Smooth muscle cell (in vitro differentiated cells): ENCODE measurements at regions not wholly inside any gene's neighbourhood (a gene's known extent, or its start where the extent isn't known, plus 50 kb on each side); places are given as distances from the start of the nearest gene placed in this dataset.
A peak's percentile ranks its signal among the peaks of the same experiment; 100 is the strongest.

Experiments
- DNase-seq: peaks from one replicate; lab custom pipeline; 2025; ENCODE audit not compliant: unreplicated experiment; lab: John Stamatoyannopoulos, UW
- H2AFZ ChIP-seq: fragments of 200-600 bp; sonication (generic); 2 replicates; pipeline ENCODE4 v1.6.0; 2016; ENCODE audit warnings: antibody characterized with exemption, low read depth, mild to moderate bottlenecking
- H3F3A ChIP-seq: fragments of 200-600 bp; sonication (generic); 2 replicates; pipeline ENCODE4 v1.6.0; 2017; ENCODE audit warnings: antibody characterized with exemption, low read depth
- H3K27ac ChIP-seq: fragments of 200-600 bp; sonication (generic); 2 replicates; pipeline ENCODE4 v1.5.1; 2016; ENCODE audit warnings: low read depth, mild to moderate bottlenecking
- H3K27me3 ChIP-seq: fragments of 200-600 bp; sonication (generic); 2 replicates; pipeline ENCODE4 v1.6.1; 2016; ENCODE audit warnings: low read depth, mild to moderate bottlenecking
- H3K36me3 ChIP-seq: fragments of 200-600 bp; sonication (generic); 2 replicates; pipeline ENCODE4 v1.5.1; 2016; ENCODE audit warnings: low read depth
- H3K4me1 ChIP-seq: fragments of 200-600 bp; sonication (generic); 2 replicates; pipeline ENCODE4 v1.5.1; 2016; ENCODE audit warnings: low read depth
- H3K4me2 ChIP-seq: fragments of 200-600 bp; sonication (generic); 2 replicates; pipeline ENCODE4 v1.6.0; 2016; ENCODE audit warnings: mild to moderate bottlenecking
- H3K4me3 ChIP-seq: fragments of 200-600 bp; sonication (generic); 2 replicates; pipeline ENCODE4 v1.5.1; 2016; ENCODE audit warnings: mild to moderate bottlenecking
- H3K79me2 ChIP-seq: fragments of 200-600 bp; sonication (generic); 2 replicates; pipeline ENCODE4 v1.6.0; 2016; ENCODE audit warnings: low read depth, mild to moderate bottlenecking
- H3K9ac ChIP-seq: fragments of 200-600 bp; sonication (generic); 2 replicates; pipeline ENCODE4 v1.6.0; 2016; ENCODE audit warnings: low read depth
- H3K9me3 ChIP-seq: fragments of 200-600 bp; sonication (generic); replicated peaks from 2 replicates; pipeline ENCODE4 v1.5.1; 2016; ENCODE audit warnings: low read depth
- H4K20me1 ChIP-seq: fragments of 200-600 bp; sonication (generic); 2 replicates; pipeline ENCODE4 v1.6.0; 2016; ENCODE audit warnings: low read depth
- WGBS: methylation state at CpG from one replicate; pipeline ENCODE4 v1.1.7; 2016; ENCODE audit warnings: low lambda C conversion rate; 5-methylcytosine and 5-hydroxymethylcytosine counted together
- TF ChIP-seq, protein P1 (sequence below): fragments of 200-600 bp; sonication (generic); IDR thresholded peaks from 2 replicates; pipeline ENCODE4 v1.5.1; 2017; ENCODE audit warnings: borderline replicate concordance, mild to moderate bottlenecking, antibody characterized with exemption; ENCODE audit not compliant: insufficient read depth, poor library complexity, severe bottlenecking

- H3K4me2 ChIP-seq = no peak overlapping the region
- H3K9ac ChIP-seq = no peak overlapping the region
- 96% methylated on average over 10 of the region's 10 CpGs for WGBS
These were observed 69.5 kb upstream of the PITRM1 start for GRCh38 chr10:3241967-3242650.

DNA sequence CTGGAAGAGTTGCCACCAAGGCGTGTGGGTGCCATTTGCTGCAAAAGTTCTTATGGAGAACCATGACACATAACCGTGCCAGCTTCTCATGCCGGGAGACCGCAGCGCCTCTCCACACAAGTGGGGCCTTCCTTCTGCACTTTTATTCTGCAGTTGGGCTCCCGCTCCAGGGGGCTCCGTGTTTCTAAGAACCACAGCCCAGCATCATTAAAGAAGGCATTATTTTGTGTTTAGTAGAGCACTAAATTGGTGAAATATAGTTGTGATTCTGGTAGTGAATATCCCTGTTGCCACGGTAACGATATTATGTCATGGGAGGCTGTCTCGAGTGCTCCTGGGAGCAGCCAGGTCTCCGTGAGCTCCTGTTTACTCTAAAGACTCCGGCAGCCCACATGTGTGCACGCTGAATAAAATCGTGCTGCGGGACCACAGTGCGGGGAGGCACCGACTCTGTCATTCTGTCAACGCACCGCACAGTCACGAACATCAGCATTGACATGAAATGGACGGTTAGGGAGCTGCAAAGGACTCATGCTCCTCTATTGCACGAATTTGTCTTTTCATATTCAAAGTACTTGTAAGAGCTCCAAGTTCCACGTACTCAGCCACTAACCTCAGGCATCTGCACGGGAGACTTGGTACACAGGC lies 68.8 kb upstream of the PITRM1 start:
- H4K20me1 ChIP-seq = no peaks in the 10 kb centered on the region
- H3K9me3 ChIP-seq = no peaks in the 10 kb centered on the region
- TF ChIP-seq, protein P1, sequence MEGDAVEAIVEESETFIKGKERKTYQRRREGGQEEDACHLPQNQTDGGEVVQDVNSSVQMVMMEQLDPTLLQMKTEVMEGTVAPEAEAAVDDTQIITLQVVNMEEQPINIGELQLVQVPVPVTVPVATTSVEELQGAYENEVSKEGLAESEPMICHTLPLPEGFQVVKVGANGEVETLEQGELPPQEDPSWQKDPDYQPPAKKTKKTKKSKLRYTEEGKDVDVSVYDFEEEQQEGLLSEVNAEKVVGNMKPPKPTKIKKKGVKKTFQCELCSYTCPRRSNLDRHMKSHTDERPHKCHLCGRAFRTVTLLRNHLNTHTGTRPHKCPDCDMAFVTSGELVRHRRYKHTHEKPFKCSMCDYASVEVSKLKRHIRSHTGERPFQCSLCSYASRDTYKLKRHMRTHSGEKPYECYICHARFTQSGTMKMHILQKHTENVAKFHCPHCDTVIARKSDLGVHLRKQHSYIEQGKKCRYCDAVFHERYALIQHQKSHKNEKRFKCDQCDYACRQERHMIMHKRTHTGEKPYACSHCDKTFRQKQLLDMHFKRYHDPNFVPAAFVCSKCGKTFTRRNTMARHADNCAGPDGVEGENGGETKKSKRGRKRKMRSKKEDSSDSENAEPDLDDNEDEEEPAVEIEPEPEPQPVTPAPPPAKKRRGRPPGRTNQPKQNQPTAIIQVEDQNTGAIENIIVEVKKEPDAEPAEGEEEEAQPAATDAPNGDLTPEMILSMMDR = no peak
- H2AFZ ChIP-seq = no peak overlapping the region
- no peaks in the 10 kb centered on the region for H3K4me1 ChIP-seq
- DNase-seq = no peak
- no peak overlapping the region for H3K27ac ChIP-seq
- H3K9ac ChIP-seq = no peak overlapping the region
- no peak overlapping the region for H3K4me3 ChIP-seq
- peaks cover 12% of the 10 kb centered on the region for H3F3A ChIP-seq
- H3K79me2 ChIP-seq = no peaks in the 10 kb centered on the region
- 93% methylated on average over 24 of the region's 24 CpGs for WGBS
- no peaks in the 10 kb centered on the region for H3K27me3 ChIP-seq
- no peak overlapping the region for H3K4me2 ChIP-seq
- H3K36me3 ChIP-seq = no peaks in the 10 kb centered on the region

More at GRCh38 chr10:3241967-3242650, 69.5 kb upstream of the PITRM1 start:
- Histone ChIP-seq H2AFZ (no peak overlapping the region), H4K20me1 (no peaks in the 10 kb centered on the region), H3K27me3 (no peaks in the 10 kb centered on the region), H3K9me3 (no peaks in the 10 kb centered on the region), H3K27ac (no peak overlapping the region), H3K4me1 (no peaks in the 10 kb centered on the region), H3K4me3 (no peak overlapping the region), H3F3A (peaks cover 9% of the 10 kb centered on the region), H3K36me3 (no peaks in the 10 kb centered on the region), H3K79me2 (no peaks in the 10 kb centered on the region)
- TF ChIP-seq, protein P1 = no peak
- DNase-seq = no peak

DNA sequence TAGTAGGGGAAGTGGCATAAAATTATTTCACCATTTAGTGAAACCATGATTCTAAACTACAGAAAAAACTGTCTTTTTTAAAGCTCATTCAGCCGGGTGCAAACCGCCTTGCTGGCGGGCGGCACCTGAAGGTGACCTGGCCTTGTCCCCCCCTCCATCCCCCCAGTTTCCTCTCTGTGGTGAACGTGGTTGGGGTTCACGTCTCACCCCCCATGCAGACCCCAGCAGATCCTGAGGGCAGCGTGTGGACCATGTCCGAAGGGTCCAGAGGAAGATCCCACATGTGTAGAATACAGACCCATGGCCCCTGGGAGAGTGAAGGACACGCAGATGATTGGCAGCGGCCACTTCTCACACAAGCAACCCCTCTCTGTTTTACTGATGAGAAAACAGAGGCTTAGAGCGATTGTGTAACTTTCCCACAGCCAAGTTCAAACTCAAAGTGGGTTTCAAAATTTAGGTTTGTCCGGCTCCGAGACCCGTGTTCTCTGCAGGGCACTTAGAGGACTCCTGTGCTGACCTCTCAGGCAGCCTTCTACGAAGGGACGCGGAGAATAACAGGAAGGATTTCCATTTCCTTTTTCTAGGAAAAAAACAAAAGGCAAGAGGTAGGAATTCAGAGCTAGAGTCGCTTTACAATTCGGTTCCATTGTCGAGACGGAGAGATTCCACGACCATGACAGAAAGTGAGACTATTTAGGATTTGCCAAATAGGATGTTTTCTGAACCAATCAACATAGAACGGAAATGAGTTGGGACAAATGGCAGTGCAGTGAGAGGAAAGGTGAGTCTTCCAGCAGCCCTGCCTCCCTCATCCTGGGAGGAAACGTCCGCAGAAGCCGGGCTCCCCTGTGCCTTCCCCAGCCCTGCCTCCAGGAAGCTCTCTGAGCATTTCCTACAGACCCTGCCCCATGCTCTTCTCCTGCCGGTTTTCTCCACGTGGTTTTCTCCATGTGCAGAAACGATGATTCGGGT lies 67.6 kb upstream of the PITRM1 start:
- whole genome bisulfite sequencing = 85% methylated on average over 30 of the region's 30 CpGs
- DNase-seq = no peak
- Histone ChIP-seq H3K4me1 (no peaks in the 10 kb centered on the region), H3K36me3 (no peaks in the 10 kb centered on the region), H3K9me3 (no peaks in the 10 kb centered on the region), H2AFZ (no peak overlapping the region), H3K79me2 (no peaks in the 10 kb centered on the region), H3K27ac (no peak overlapping the region), H3K27me3 (no peaks in the 10 kb centered on the region), H3K4me3 (no peak overlapping the region), H4K20me1 (no peaks in the 10 kb centered on the region), H3F3A (peaks cover 16% of the 10 kb centered on the region), H3K4me2 (peak overlapping the region; percentile 21), H3K9ac (no peak overlapping the region)
- TF ChIP-seq, protein P1 = no peak
